ENCODE measurements at regions not wholly inside any gene's neighbourhood (a gene's known extent, or its start where the extent isn't known, plus 50 kb on each side); places are given as distances from the start of the nearest gene placed in this dataset.

- no peak for DNase-seq
Observed at GRCh38 chr10:78164702-78165101, 131.0 kb downstream of the RPS24 start.

GRCh38 chr10:78165172-78165571, 131.5 kb downstream of the RPS24 start:
- DNase-seq, result no peak

- no peak for DNase-seq
Observed at GRCh38 chr10:78165617-78166016, 132.0 kb downstream of the RPS24 start.

DNA sequence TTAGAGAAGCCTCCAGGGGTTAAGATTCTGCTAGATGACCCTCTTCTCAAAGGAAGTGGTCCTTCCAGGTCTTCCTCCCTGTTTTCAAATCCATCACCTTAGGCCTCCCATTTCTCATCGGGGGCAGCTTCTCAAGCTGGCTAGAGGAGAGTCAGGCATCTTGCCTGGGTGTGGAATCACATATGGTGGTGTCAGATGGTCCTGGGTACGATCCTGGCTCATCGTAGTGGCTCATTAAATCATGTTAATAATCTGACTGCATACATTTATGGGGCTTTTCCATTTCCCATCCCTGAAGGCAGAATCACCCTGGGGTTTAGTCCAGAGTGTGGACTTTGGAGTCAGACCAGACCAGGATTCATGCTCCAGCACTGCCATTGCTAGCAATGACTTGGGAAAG, 132.6 kb downstream of the RPS24 start:
- no peak for DNase-seq

GRCh38 chr10:78169214-78169613, 135.6 kb downstream of the RPS24 start:
- no peak for DNase-seq

- DNase-seq, result no peak
Observed at GRCh38 chr10:78170026-78170475, 136.4 kb downstream of the RPS24 start.

DNA sequence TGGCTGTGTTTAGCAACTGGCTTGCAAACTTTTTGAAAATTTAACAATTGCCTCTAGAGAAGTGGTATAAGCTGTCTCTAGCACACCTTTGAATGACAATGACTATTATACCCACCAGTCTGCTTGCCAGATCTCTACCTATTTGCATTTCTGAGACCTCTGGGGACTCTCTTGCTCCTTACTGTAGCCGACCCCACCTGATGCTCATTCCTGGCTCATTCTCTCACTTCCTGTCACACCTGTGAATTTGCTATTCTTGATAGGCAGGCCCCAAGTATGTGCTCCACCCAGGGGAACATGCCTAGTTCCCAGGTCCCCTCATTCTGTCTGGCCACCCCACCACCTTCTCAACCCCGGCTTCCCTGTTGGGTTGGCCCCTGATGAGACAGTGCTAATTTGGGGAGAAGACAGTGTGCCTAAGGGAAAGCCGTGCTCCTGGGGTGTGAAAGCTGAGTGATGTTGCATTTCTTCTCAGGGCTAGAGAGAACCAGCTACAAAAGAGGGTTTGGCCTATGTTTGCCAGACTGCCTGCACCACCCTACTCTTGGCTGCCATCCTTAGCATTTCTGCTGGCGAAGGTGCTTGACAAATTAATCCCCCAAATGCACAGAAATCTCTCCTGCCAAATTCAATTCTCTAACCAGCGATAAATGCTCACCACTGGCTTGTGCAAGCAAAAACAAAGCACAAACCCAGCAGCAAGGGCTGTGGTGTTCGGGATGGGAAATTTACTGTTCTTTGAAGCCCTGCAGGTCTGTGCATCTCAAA, 138.2 kb downstream of the RPS24 start:
- DNase-seq, result no peak

- no peak for DNase-seq
Observed at GRCh38 chr10:78173360-78174015, 139.8 kb downstream of the RPS24 start.

DNA sequence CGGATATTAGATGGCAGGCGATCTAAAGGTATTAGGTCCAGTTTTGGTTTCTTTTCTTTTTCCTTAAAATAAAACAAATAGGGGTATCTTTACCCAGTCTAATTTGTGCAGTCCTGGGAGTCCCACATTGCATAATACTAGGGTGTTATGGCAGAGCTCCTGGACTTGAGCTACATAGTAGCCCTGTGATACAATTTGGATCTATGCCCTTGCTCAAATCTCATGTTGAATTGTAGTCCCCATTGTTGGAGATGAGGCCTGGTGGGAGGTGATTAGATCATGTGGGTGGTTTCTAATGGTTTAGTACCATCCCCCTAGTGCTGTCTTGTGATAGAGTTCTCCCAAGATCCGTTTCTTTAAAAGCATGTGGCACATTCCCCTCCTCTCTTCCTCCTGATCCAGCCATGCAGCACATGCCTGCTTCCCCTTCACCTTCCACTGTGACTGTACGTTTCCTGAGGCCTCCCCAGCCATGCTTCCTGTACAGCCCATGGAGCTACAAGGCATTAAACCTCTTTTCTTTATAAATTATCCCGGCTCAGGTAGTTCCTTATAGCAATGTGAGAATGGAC, 141.9 kb downstream of the RPS24 start:
- DNase-seq, result no peak

- no peak for DNase-seq
Observed at GRCh38 chr10:78176320-78177317, 143.0 kb downstream of the RPS24 start.

- no peak for DNase-seq
Observed at GRCh38 chr10:78177491-78178185, 144.0 kb downstream of the RPS24 start.

DNA sequence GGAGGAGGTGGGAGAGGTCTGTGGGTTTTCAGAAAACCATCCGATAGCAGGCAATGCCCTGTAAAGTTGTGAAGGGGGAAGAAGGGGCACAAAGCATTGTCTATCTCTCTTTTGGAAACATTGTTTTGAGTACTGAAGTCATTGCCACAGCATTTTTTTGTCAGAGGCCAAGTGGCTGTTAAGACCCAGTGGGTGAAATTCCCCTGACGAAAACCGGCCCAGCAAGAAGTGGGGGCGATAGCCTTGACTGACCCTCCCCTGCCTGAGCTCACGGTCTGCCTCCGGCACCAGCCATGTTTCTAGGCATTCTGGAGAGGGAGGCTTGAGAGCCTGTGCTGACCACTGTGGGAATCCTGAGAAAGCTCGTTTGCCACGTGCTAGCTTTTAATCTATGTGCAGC, 144.7 kb downstream of the RPS24 start:
- DNase-seq, result no peak

GRCh38 chr10:78178940-78179339, 145.3 kb downstream of the RPS24 start:
- no peak for DNase-seq

DNA sequence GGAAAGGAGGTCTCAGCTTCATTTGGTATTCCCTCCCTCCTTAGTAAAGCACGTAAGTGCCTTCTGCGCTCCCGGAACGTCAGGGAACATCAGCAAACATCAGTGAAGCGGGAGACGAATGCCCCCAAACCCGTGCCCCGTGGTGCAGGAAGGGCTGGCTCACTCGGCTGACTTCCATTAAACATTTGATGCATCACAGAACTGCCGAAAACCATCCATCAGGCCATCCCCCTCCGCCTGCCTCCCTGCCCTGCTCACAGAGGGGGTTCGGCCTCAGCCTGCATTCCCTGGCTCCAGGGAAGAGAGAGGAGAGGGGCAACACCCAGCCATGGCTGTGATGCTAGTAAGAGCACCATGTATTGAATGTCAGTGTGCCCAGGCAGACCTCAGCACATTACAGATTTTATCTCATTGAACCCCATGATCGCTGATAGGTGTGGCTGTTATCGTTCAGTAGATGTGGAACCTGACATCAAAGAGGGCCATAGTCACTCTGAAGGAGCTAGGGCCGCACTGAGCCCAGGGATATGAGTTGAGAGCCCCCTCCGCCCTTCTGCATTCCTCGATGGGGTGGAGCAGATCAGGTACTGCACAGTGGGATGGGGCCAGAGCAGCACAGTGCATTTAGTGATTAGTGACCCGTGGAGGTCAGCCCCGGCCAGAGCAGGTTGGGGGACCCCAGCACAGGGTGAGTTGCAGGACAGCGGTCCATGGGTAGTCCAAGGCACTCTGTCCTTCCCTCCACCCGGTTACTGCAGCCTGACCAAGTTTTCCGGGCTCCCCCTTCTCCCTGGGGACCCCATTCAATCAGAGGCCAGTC, 146.4 kb downstream of the RPS24 start:
- DNase-seq, result no peak

GRCh38 chr10:78181381-78182055, 147.9 kb downstream of the RPS24 start:
- no peak for DNase-seq

GRCh38 chr10:78182841-78183240, 149.2 kb downstream of the RPS24 start:
- DNase-seq, result no peak

- DNase-seq, result no peak
Observed at GRCh38 chr10:78184851-78185692, 151.4 kb downstream of the RPS24 start.

GRCh38 chr10:78185693-78186055, 152.0 kb downstream of the RPS24 start:
- no peak for DNase-seq

DNA sequence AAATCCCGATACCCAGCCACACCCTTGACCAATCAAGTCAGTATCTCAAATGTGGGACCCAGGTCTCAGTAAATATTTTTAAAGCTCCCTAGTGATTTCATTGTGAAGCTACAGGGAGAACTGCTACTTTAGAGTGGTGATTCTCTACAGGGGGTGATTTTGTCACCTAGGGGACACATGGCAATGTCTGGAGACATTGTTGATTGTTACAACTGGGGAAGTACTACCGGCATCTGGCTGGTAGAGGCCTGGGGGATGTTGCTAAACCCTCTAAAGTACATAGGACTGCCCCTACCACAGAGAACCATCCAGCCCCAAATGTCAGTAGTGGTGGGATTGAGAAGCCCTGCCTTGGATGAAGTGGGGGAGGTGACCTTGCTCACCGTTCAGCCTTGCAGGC, 152.9 kb downstream of the RPS24 start:
- no peak for DNase-seq

- DNase-seq, result no peak
Observed at GRCh38 chr10:78187371-78187770, 153.7 kb downstream of the RPS24 start.
